GM12878 (cell line): ENCODE measurements at regions not wholly inside any gene's neighbourhood (a gene's known extent, or its start where the extent isn't known, plus 50 kb on each side); places are given as distances from the start of the nearest gene placed in this dataset.

Experiments
- ATAC-seq: fragments of 200-7000 bp; cut with Tn5 transposase; 3 replicates; pipeline ENCODE4 v1.9.1; 2020; ENCODE audit warnings: mild to moderate bottlenecking, moderate library complexity
- BruUV-seq: library from RNA; stranded (reverse); fragments of 400-500 nt; replicated peaks from 2 replicates; lab custom pipeline; 2021; lab: Mats Ljungman, UMichigan
- CTCF ChIA-PET: fragments of 300-600 bp; sonication (Branson Sonifier 250); formaldehyde crosslinking; extraction: SDS; loops from one replicate; lab custom pipeline; 2021; ENCODE audit warnings: inconsistent platforms; lab: Yijun Ruan, JAX
- POLR2A ChIA-PET: fragments of 350-600 bp; formaldehyde crosslinking; extraction: SDS; loops from one replicate; lab custom pipeline; 2021; ENCODE audit warnings: inconsistent platforms; lab: Charles Lee
- RAD21 ChIA-PET: fragments of 300-600 bp; sonication (Branson Sonifier 250); formaldehyde crosslinking; loops from one replicate; lab custom pipeline; 2023; ENCODE audit warnings: antibody characterized with exemption; ENCODE audit not compliant: unreplicated experiment; lab: Charles Lee
- SMC1A ChIA-PET: fragments of 300-600 bp; sonication (Branson Sonifier 250); formaldehyde crosslinking; loops from one replicate; lab custom pipeline; 2023; ENCODE audit not compliant: unreplicated experiment, uncharacterized antibody; lab: Charles Lee
- DNase-seq: peaks from one replicate; pipeline ENCODE4 v3.0.0-alpha.2; 2011; ENCODE audit warnings: low read depth, low spot score
- FAIRE-seq: peaks from 3 replicates; lab custom pipeline; 2011; peaks lifted over from hg19 to GRCh38; lab: Jason Lieb, UNC
- H2AFZ ChIP-seq: 2 replicates; pipeline ENCODE4 v1.6.0; 2011; ENCODE audit warnings: low read depth, low read length, control low read depth; ENCODE audit not compliant: control insufficient read depth
- H3K27ac ChIP-seq: 2 replicates; pipeline ENCODE4 v1.5.1; 2011; ENCODE audit warnings: control low read depth; ENCODE audit not compliant: control insufficient read depth, insufficient read depth
- H3K27me3 ChIP-seq, 2 experiments: replicated peaks in 1 of 2; 2 replicates each; pipeline versions ENCODE4 v1.6.0 to v1.6.1; 2011; ENCODE audit warnings: low read length in 1 of 2; ENCODE audit not compliant: control insufficient read depth in 2 of 2, insufficient read depth in 2 of 2
- H3K36me3 ChIP-seq, 2 experiments: 2 replicates each; pipeline ENCODE4 v1.5.1; 2011; ENCODE audit warnings: low read length in 1 of 2; ENCODE audit not compliant: control insufficient read depth in 2 of 2, insufficient read depth in 2 of 2
- H3K4me1 ChIP-seq: 2 replicates; pipeline ENCODE4 v1.6.1; 2011; ENCODE audit warnings: mild to moderate bottlenecking, low read length, moderate library complexity, mixed read lengths; ENCODE audit not compliant: control insufficient read depth, insufficient read depth
- H3K4me2 ChIP-seq: 2 replicates; pipeline ENCODE4 v1.6.0; 2011; ENCODE audit warnings: control low read depth; ENCODE audit not compliant: control insufficient read depth, insufficient read depth
- H3K4me3 ChIP-seq: fragments of 200-600 bp; sonication (generic); 2 replicates; pipeline ENCODE4 v1.5.1; 2016
- H3K79me2 ChIP-seq: 2 replicates; pipeline ENCODE4 v1.6.0; 2011; ENCODE audit warnings: low read length; ENCODE audit not compliant: control insufficient read depth, insufficient read depth
- H3K9ac ChIP-seq: 2 replicates; pipeline ENCODE4 v1.8.0; 2011; ENCODE audit warnings: low read length, control low read depth, mixed read lengths; ENCODE audit not compliant: control insufficient read depth, insufficient read depth
- H3K9me3 ChIP-seq: replicated peaks from 3 replicates; pipeline ENCODE4 v1.5.1; 2011; ENCODE audit warnings: mild to moderate bottlenecking, low read length; ENCODE audit not compliant: control insufficient read depth, insufficient read depth
- H4K20me1 ChIP-seq: 2 replicates; pipeline ENCODE4 v1.6.0; 2011; ENCODE audit not compliant: control insufficient read depth, insufficient read depth
- BCLAF1 ChIP-seq: fragments of 450-650 bp; IDR thresholded peaks from 2 replicates; pipeline ENCODE4 v1.6.1; 2017; ENCODE audit warnings: antibody characterized with exemption, mild to moderate bottlenecking, moderate library complexity
- FOS ChIP-seq: IDR thresholded peaks from 3 replicates; pipeline ENCODE4 v1.6.1; 2011; ENCODE audit warnings: borderline replicate concordance; ENCODE audit not compliant: insufficient read length; ENCODE audit errors: extremely low read depth
- FOXK2 ChIP-seq: fragments of 450-650 bp; IDR thresholded peaks from 2 replicates; pipeline ENCODE4 v1.6.1; 2017; ENCODE audit warnings: mild to moderate bottlenecking, moderate library complexity
- MXI1 ChIP-seq: fragments of 150-350 bp; IDR thresholded peaks from 2 replicates; pipeline ENCODE4 v1.6.1; 2011; ENCODE audit warnings: low read depth, mild to moderate bottlenecking, inconsistent platforms, low read length, improper control_type of control experiment
- NRF1 ChIP-seq: conservative IDR thresholded peaks from 2 replicates; pipeline ENCODE4 v1.6.1; 2011; ENCODE audit warnings: mild to moderate bottlenecking, low read depth, low read length, improper control_type of control experiment
- SMARCA5 ChIP-seq: fragments of 450-650 bp; IDR thresholded peaks from 2 replicates; pipeline ENCODE4 v1.6.1; 2017; ENCODE audit warnings: mild to moderate bottlenecking
- TBL1XR1 ChIP-seq: IDR thresholded peaks from 2 replicates; pipeline ENCODE4 v1.6.1; 2012; ENCODE audit warnings: low read depth, low read length, improper control_type of control experiment
- YBX1 ChIP-seq: fragments of 450-650 bp; IDR thresholded peaks from 2 replicates; pipeline ENCODE4 v1.6.1; 2016; ENCODE audit warnings: antibody characterized with exemption
- ZNF207 ChIP-seq: fragments of 450-650 bp; IDR thresholded peaks from 2 replicates; pipeline ENCODE4 v1.6.1; 2014; ENCODE audit warnings: antibody characterized with exemption, mild to moderate bottlenecking, borderline replicate concordance
- ZZZ3 ChIP-seq: IDR thresholded peaks from 2 replicates; pipeline ENCODE4 v1.6.1; 2011; ENCODE audit warnings: low read depth; ENCODE audit not compliant: control insufficient read depth, insufficient read length
- WGBS: methylation state at CpG from one replicate; pipeline ENCODE4 v1.1.6; 2016; ENCODE audit warnings: low lambda C conversion rate; ENCODE audit not compliant: insufficient replicate concordance, insufficient coverage; ENCODE audit errors: missing lambda C conversion rate; 5-methylcytosine and 5-hydroxymethylcytosine counted together
- in situ Hi-C: fragments of 300-500 bp; cut with MboI; formaldehyde crosslinking; loops from 9 replicates; pipeline ENCODE4 v1.14.3; 2018; ENCODE audit warnings: mixed read lengths
- intact Hi-C: fragments of 100-400 bp; cut with micrococcal nuclease; formaldehyde crosslinking; loops from one replicate; pipeline ENCODE4 v1.14.2; 2022; ENCODE audit not compliant: unreplicated experiment
- TF ChIP-seq, protein P1 (sequence below): IDR thresholded peaks from 2 replicates; pipeline ENCODE4 v1.6.1; 2012; ENCODE audit warnings: low read depth, low read length, improper control_type of control experiment
- TF ChIP-seq, protein P2 (sequence below): fragments of 150-350 bp; IDR thresholded peaks from 2 replicates; pipeline ENCODE4 v1.6.1; 2016; ENCODE audit warnings: low read depth, low read length

- WGBS = 35% methylated on average over 3 of the region's 3 CpGs
- no peaks in the 10 kb centered on the region for H3K4me1 ChIP-seq
- H3K36me3 ChIP-seq = no peaks in the 10 kb centered on the region
- no peak overlapping the region for H2AFZ ChIP-seq
- POLR2A ChIA-PET = no interaction called here
- H3K79me2 ChIP-seq = no peaks in the 10 kb centered on the region
- no peak for ATAC-seq
- no TSS peak for BruUV-seq
- no peaks in the 10 kb centered on the region; the same call in 2 of the 3 replicates for H3K9me3 ChIP-seq
- intact Hi-C loops (no loop called here), in situ Hi-C loops (no loop called here)
- TF ChIP-seq ZZZ3 = no peak
- TF ChIP-seq SMARCA5 = no peak
- TF ChIP-seq TBL1XR1 = no peak
- no peak overlapping the region for H3K4me3 ChIP-seq
- no peak for DNase-seq
- CTCF ChIA-PET = no interaction called here
- SMC1A ChIA-PET = interaction anchor here (1.5 kb wide), 1 partner anchor 12 kb away, joined by 3 read pairs; no protein-coding TSS in a partner anchor
- no peak overlapping the region for H3K4me2 ChIP-seq
- no peak for FAIRE-seq
- H3K9ac ChIP-seq = no peak overlapping the region
- H4K20me1 ChIP-seq = no peaks in the 10 kb centered on the region
- RAD21 ChIA-PET = no interaction called here
- H3K27me3 ChIP-seq = no peaks in the 10 kb centered on the region
- no peak overlapping the region for H3K27ac ChIP-seq
Measured at GRCh38 chr16:79899316-79899715, 298.8 kb upstream of the MAF start.

DNA sequence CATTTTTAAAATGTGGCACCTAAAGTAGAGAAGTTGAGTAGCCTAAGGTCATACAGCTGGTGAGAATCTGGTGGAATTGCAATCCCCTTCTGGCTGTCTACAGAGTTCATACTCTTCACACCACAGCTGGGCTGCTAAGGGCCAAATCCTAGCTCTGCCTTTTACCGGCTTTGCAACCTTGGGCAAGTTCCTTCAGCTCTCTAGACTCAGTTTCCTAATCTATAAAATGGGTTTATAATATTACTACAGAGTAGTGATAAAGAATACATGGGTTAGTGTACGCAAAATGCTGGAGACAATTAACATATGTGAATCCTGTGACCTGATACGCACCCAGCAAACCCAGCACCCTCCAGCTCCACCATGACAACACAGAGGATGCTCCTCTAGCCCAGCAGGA is 298.2 kb upstream of the MAF start:
- Histone ChIP-seq H4K20me1 (no peaks in the 10 kb centered on the region), H3K4me1 (no peaks in the 10 kb centered on the region), H3K27me3 (0 out of 4 replicates have a peak, but pooled peaks cover 0 to 2% of the 10 kb centered on the region in 2 experiments), H3K4me3 (no peak overlapping the region), H3K79me2 (no peaks in the 10 kb centered on the region), H3K27ac (no peak overlapping the region), H3K4me2 (no peak overlapping the region), H3K36me3 (no peaks in the 10 kb centered on the region), H3K9ac (no peak overlapping the region), H3K9me3 (no peaks in the 10 kb centered on the region; the same call in 2 of the 3 replicates), H2AFZ (no peak overlapping the region)
- no peak for DNase-seq
- ChIA-PET CTCF (no interaction called here), RAD21 (no interaction called here), POLR2A (no interaction called here), SMC1A (no interaction called here)
- BruUV-seq = no TSS peak
- 34% methylated on average over 3 of the region's 3 CpGs for WGBS
- in situ Hi-C loops (no loop called here), intact Hi-C loops (no loop called here)
- ATAC-seq = no peak
- FAIRE-seq = no peak
- TF ChIP-seq ZZZ3 = no peak
- TF ChIP-seq, protein P1, sequence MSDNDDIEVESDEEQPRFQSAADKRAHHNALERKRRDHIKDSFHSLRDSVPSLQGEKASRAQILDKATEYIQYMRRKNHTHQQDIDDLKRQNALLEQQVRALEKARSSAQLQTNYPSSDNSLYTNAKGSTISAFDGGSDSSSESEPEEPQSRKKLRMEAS = no peak
- TF ChIP-seq, protein P2, sequence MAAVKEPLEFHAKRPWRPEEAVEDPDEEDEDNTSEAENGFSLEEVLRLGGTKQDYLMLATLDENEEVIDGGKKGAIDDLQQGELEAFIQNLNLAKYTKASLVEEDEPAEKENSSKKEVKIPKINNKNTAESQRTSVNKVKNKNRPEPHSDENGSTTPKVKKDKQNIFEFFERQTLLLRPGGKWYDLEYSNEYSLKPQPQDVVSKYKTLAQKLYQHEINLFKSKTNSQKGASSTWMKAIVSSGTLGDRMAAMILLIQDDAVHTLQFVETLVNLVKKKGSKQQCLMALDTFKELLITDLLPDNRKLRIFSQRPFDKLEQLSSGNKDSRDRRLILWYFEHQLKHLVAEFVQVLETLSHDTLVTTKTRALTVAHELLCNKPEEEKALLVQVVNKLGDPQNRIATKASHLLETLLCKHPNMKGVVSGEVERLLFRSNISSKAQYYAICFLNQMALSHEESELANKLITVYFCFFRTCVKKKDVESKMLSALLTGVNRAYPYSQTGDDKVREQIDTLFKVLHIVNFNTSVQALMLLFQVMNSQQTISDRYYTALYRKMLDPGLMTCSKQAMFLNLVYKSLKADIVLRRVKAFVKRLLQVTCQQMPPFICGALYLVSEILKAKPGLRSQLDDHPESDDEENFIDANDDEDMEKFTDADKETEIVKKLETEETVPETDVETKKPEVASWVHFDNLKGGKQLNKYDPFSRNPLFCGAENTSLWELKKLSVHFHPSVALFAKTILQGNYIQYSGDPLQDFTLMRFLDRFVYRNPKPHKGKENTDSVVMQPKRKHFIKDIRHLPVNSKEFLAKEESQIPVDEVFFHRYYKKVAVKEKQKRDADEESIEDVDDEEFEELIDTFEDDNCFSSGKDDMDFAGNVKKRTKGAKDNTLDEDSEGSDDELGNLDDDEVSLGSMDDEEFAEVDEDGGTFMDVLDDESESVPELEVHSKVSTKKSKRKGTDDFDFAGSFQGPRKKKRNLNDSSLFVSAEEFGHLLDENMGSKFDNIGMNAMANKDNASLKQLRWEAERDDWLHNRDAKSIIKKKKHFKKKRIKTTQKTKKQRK = no peak
- no peak for TF ChIP-seq FOS
- TF ChIP-seq YBX1 = no peak
- TF ChIP-seq MXI1 = no peak
- TF ChIP-seq NRF1 = no peak
- TF ChIP-seq FOXK2 = no peak
- TF ChIP-seq BCLAF1 = no peak
- no peak for TF ChIP-seq ZNF207
